Testis (tissue), 2 donors: ENCODE measurements at regions not wholly inside any gene's neighbourhood (a gene's known extent, or its start where the extent isn't known, plus 50 kb on each side); places are given as distances from the start of the nearest gene placed in this dataset.

Experiments used
- CTCF ChIP-seq, 3 experiments: fragments of 450-650 bp in 2 of 3; fragments of 200-600 bp in 1 of 3; sonication (generic) in 1 of 3; IDR thresholded peaks; one replicate each; pipeline ENCODE4 v1.5.1; 2016 to 2019; ENCODE audit warnings: antibody characterized with exemption in 3 of 3, mild to moderate bottlenecking in 2 of 3, moderate library complexity in 1 of 3
- POLR2A ChIP-seq: fragments of 450-650 bp; IDR thresholded peaks from one replicate; pipeline ENCODE4 v1.6.1; 2017; ENCODE audit warnings: antibody characterized with exemption, mild to moderate bottlenecking, moderate library complexity

GRCh38 chr11:127568891-127569290, 568.3 kb upstream of the KIRREL3 start:
- TF ChIP-seq CTCF (IDR thresholded peaks at IDR 0.05) (no peak), POLR2A (no peak)
